ENCODE measurements at regions not wholly inside any gene's neighbourhood (a gene's known extent, or its start where the extent isn't known, plus 50 kb on each side); places are given as distances from the start of the nearest gene placed in this dataset.

DNA sequence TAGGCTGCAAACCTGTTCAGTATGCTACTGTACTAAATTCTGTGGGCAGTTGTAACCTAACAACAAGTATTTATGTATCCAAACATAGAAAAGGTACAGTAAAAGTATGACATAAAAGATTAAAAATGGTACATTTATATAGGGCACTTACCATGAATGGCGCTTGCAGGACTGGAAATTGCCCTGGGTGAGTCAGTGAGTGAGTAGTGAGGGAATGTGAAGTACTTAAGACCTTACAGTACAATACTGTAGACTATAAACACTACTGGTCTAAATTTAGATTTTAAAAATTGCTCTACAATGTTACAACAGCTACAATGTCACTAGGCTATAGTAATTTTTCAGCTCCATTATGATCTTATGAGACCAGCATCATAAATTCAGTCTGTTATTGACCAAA, 146.0 kb upstream of the GNAI1 start:
- no peak for TF ChIP-seq EZH2 (IDR thresholded peaks at IDR 0.05; ENCODE audit: insufficient read depth, poor library complexity, severe bottlenecking)
- no peak for TF ChIP-seq EZH2phosphoT487 (IDR thresholded peaks at IDR 0.05; ENCODE audit: insufficient read depth, low read depth)

Data from GM23248 (cell line).